H1 (cell line): ENCODE measurements at regions not wholly inside any gene's neighbourhood (a gene's known extent, or its start where the extent isn't known, plus 50 kb on each side); places are given as distances from the start of the nearest gene placed in this dataset.

ENCODE experiments used
- CTCF ChIA-PET: fragments of 300-600 bp; sonication (Branson Sonifier 250); formaldehyde crosslinking; loops from one replicate; lab custom pipeline; 2021; ENCODE audit not compliant: partially characterized antibody; lab: Charles Lee
- POLR2A ChIA-PET: fragments of 300-600 bp; sonication (Branson Sonifier 250); formaldehyde crosslinking; loops from one replicate; lab custom pipeline; 2021; ENCODE audit warnings: inconsistent platforms; ENCODE audit not compliant: partially characterized antibody; lab: Charles Lee
- DNase-seq, 2 experiments: peaks; one replicate each; pipeline versions ENCODE4 v3.0.0 to v3.0.0-alpha.2; 2010 to 2022; ENCODE audit warnings: low spot score in 2 of 2, low read depth in 1 of 2, mixed read lengths in 1 of 2
- FAIRE-seq: peaks from 2 replicates; lab custom pipeline; 2011; peaks lifted over from hg19 to GRCh38; lab: Jason Lieb, UNC
- H2AFZ ChIP-seq: 2 replicates; pipeline ENCODE4 v1.8.1; 2012; ENCODE audit warnings: low read length, inconsistent platforms
- H2AK5ac ChIP-seq: 2 replicates; pipeline ENCODE4 v1.6.1; 2013; ENCODE audit warnings: low read depth, low read length
- H2BK120ac ChIP-seq: replicated peaks from 2 replicates; pipeline ENCODE3; 2013; ENCODE audit warnings: low read depth, low read length, inconsistent platforms
- H2BK12ac ChIP-seq: 2 replicates; pipeline ENCODE4 v1.6.1; 2013; ENCODE audit warnings: low read depth, low read length
- H2BK15ac ChIP-seq: 2 replicates; pipeline ENCODE4 v1.6.1; 2013; ENCODE audit warnings: low read length
- H2BK20ac ChIP-seq: 2 replicates; pipeline ENCODE4 v1.6.1; 2013; ENCODE audit warnings: low read length
- H2BK5ac ChIP-seq: 2 replicates; pipeline ENCODE4 v1.6.1; 2013; ENCODE audit warnings: low read depth, low read length
- H3K14ac ChIP-seq: 2 replicates; pipeline ENCODE4 v1.6.1; 2013; ENCODE audit warnings: inconsistent platforms; ENCODE audit not compliant: insufficient read length
- H3K18ac ChIP-seq: 2 replicates; pipeline ENCODE4 v1.6.1; 2013; ENCODE audit warnings: low read length; ENCODE audit errors: extremely low read depth
- H3K23ac ChIP-seq: 2 replicates; pipeline ENCODE4 v1.6.1; 2013; ENCODE audit warnings: inconsistent platforms; ENCODE audit not compliant: insufficient read length
- H3K23me2 ChIP-seq: 2 replicates; pipeline ENCODE4 v1.6.1; 2013; ENCODE audit warnings: low read depth, low read length
- H3K27ac ChIP-seq: 2 replicates; pipeline ENCODE4 v1.6.1; 2011; ENCODE audit warnings: low read depth, low read length, inconsistent platforms
- H3K27me3 ChIP-seq, 4 experiments: replicated peaks in 1 of 4; 1 replicate in 1 of 4; 2 replicates in 3 of 4; pipeline versions ENCODE4 v1.6.1 to v1.8.1; 2011 to 2013; ENCODE audit warnings: low read length in 3 of 4, mild to moderate bottlenecking in 3 of 4, inconsistent platforms in 2 of 4, mixed read lengths in 2 of 4, moderate library complexity in 1 of 4; ENCODE audit not compliant: control insufficient read depth in 3 of 4, insufficient read depth in 3 of 4; ENCODE audit errors: extremely low read depth in 1 of 4
- H3K36me3 ChIP-seq, 4 experiments: 2 replicates each; pipeline versions ENCODE4 v1.6.1 to v1.8.1; 2011 to 2013; ENCODE audit warnings: mild to moderate bottlenecking in 4 of 4, low read length in 3 of 4, moderate library complexity in 2 of 4, control low read depth in 1 of 4, inconsistent platforms in 1 of 4; ENCODE audit not compliant: insufficient read depth in 4 of 4, control insufficient read depth in 2 of 4
- H3K4ac ChIP-seq: replicated peaks from 2 replicates; pipeline ENCODE3; 2013; ENCODE audit warnings: low read length, low read depth, mixed read lengths, inconsistent platforms; ENCODE audit not compliant: insufficient read length
- H3K4me1 ChIP-seq, 4 experiments: replicated peaks in 1 of 4; 1 replicate in 1 of 4; 2 replicates in 3 of 4; pipeline versions ENCODE4 v1.6.1 to v1.8.1; 2011 to 2013; ENCODE audit warnings: low read length in 3 of 4, inconsistent platforms in 2 of 4, mixed read lengths in 1 of 4; ENCODE audit not compliant: insufficient read depth in 4 of 4, control insufficient read depth in 3 of 4
- H3K4me2 ChIP-seq, 2 experiments: 2 replicates each; pipeline versions ENCODE4 v1.6.1 to v1.8.1; 2011 to 2013; ENCODE audit warnings: low read depth in 2 of 2, low read length in 2 of 2, control low read depth in 1 of 2, inconsistent platforms in 1 of 2, mild to moderate bottlenecking in 1 of 2; ENCODE audit not compliant: insufficient read depth in 1 of 2
- H3K4me3 ChIP-seq, 4 experiments: fragments of 200-600, 300-600 bp in 1 of 4; sonication (generic), shearing (Covaris generic), sonication (Bioruptor Twin) in 1 of 4; 2 replicates each; pipeline versions ENCODE4 v1.5.1 to v1.8.1; 2011 to 2016; ENCODE audit warnings: low read length in 4 of 4, low read depth in 3 of 4, control low read depth in 2 of 4, inconsistent platforms in 2 of 4, mild to moderate bottlenecking in 2 of 4, mixed read lengths in 1 of 4, moderate library complexity in 1 of 4; ENCODE audit not compliant: insufficient read depth in 2 of 4; ENCODE audit errors: extremely low read depth in 1 of 4
- H3K56ac ChIP-seq: replicated peaks from 2 replicates; pipeline ENCODE3; 2013; ENCODE audit warnings: low read depth, mild to moderate bottlenecking, mixed read lengths, low read length, inconsistent platforms; ENCODE audit not compliant: insufficient read length
- H3K79me1 ChIP-seq: 2 replicates; pipeline ENCODE4 v1.6.1; 2013; ENCODE audit warnings: low read depth, low read length, control low read depth
- H3K79me2 ChIP-seq, 2 experiments: 2 replicates each; pipeline versions ENCODE4 v1.6.1 to v1.8.1; 2012 to 2013; ENCODE audit warnings: low read length in 2 of 2, mild to moderate bottlenecking in 2 of 2, inconsistent platforms in 1 of 2; ENCODE audit not compliant: insufficient read depth in 2 of 2, control insufficient read depth in 1 of 2
- H3K9ac ChIP-seq, 4 experiments: replicated peaks in 1 of 4; 1 replicate in 1 of 4; 2 replicates in 3 of 4; pipeline versions ENCODE4 v1.6.1 to v1.8.1; 2011 to 2013; ENCODE audit warnings: low read depth in 3 of 4, low read length in 3 of 4, control low read depth in 2 of 4, mild to moderate bottlenecking in 2 of 4, moderate library complexity in 2 of 4, inconsistent platforms in 1 of 4; ENCODE audit errors: extremely low read depth in 1 of 4
- H3K9me3 ChIP-seq, 2 experiments: 2 replicates each; pipeline versions ENCODE4 v1.6.1 to v1.8.1; 2012 to 2013; ENCODE audit warnings: mild to moderate bottlenecking in 2 of 2, moderate library complexity in 2 of 2, control low read depth in 1 of 2, inconsistent platforms in 1 of 2, low read depth in 1 of 2, low read length in 1 of 2, mixed read lengths in 1 of 2; ENCODE audit not compliant: insufficient read depth in 2 of 2
- H4K20me1 ChIP-seq, 2 experiments: replicated peaks in 1 of 2; 2 replicates each; pipeline versions ENCODE3 to v1.8.1; 2011 to 2013; ENCODE audit warnings: inconsistent platforms in 2 of 2, low read length in 2 of 2, mild to moderate bottlenecking in 1 of 2; ENCODE audit not compliant: insufficient read depth in 2 of 2, control insufficient read depth in 1 of 2
- H4K5ac ChIP-seq: 2 replicates; pipeline ENCODE4 v1.6.1; 2013; ENCODE audit warnings: low read length, low read depth, mixed read lengths, inconsistent platforms; ENCODE audit not compliant: insufficient read length
- H4K8ac ChIP-seq: 2 replicates; pipeline ENCODE4 v1.8.0; 2013; ENCODE audit warnings: mild to moderate bottlenecking, moderate library complexity, low read length, inconsistent platforms; ENCODE audit not compliant: insufficient read depth; ENCODE audit errors: extremely low read depth
- H4K91ac ChIP-seq: replicated peaks from 2 replicates; pipeline ENCODE3; 2013; ENCODE audit warnings: low read length, mixed read lengths, inconsistent platforms; ENCODE audit not compliant: insufficient read length
- RAD21 ChIP-seq, 2 experiments: IDR thresholded peaks in 1 of 2; conservative IDR thresholded peaks in 1 of 2; 2 replicates each; pipeline ENCODE4 v1.6.1; 2011; ENCODE audit warnings: low read depth in 2 of 2, low read length in 2 of 2, improper control_type of control experiment in 1 of 2, inconsistent platforms in 1 of 2, mild to moderate bottlenecking in 1 of 2, moderate library complexity in 1 of 2
- WGBS, 2 experiments: shearing (Covaris generic) in 1 of 2; methylation state at CpG; one replicate each; pipeline versions ENCODE4 v1.1.6 to v1.1.7; 2013 to 2015; ENCODE audit warnings: low lambda C conversion rate in 2 of 2, mixed read lengths in 2 of 2, inconsistent platforms in 1 of 2, low coverage in 1 of 2, missing lambda C conversion rate in 1 of 2; ENCODE audit not compliant: insufficient replicate concordance in 2 of 2, insufficient coverage in 1 of 2, insufficient read length in 1 of 2; ENCODE audit errors: extremely low coverage in 1 of 2, missing lambda C conversion rate in 1 of 2; 5-methylcytosine and 5-hydroxymethylcytosine counted together
- TF ChIP-seq, protein P1 (sequence below): IDR thresholded peaks from 2 replicates; pipeline ENCODE4 v1.6.1; 2011; ENCODE audit warnings: low read depth, mild to moderate bottlenecking, low read length; ENCODE audit not compliant: insufficient read depth

GRCh38 chr5:162837155-162837554, 600.2 kb upstream of the CCNG1 start:
- Histone ChIP-seq H3K27me3 (no peaks in the 10 kb centered on the region), H2AK5ac (no peak overlapping the region), H3K79me2 (no peaks in the 10 kb centered on the region), H4K20me1 (no peaks in the 10 kb centered on the region), H3K14ac (no peak overlapping the region), H3K18ac (no peak overlapping the region), H3K36me3 (no peaks in the 10 kb centered on the region), H2BK12ac (no peak overlapping the region), H2BK5ac (no peak overlapping the region), H2AFZ (no peak overlapping the region), H4K91ac (no peak overlapping the region), H3K4me2 (no peak overlapping the region), H3K4ac (no peak overlapping the region), H3K79me1 (no peaks in the 10 kb centered on the region), H4K8ac (no peak overlapping the region), H3K4me3 (no peak overlapping the region), H2BK120ac (no peak overlapping the region), H3K9ac (no peak overlapping the region), H3K27ac (no peak overlapping the region), H2BK15ac (no peak overlapping the region), H2BK20ac (no peak overlapping the region), H3K56ac (no peak overlapping the region), H3K4me1 (no peaks in the 10 kb centered on the region), H3K9me3 (no peaks in the 10 kb centered on the region; a peak in 1 of 4 replicates), H3K23ac (no peak overlapping the region), H3K23me2 (no peaks in the 10 kb centered on the region), H4K5ac (no peak overlapping the region)
- ChIA-PET CTCF (interaction anchor here (1.3 kb wide), 1 partner anchor 12 kb away, joined by 3 read pairs; no protein-coding TSS in a partner anchor), POLR2A (no interaction called here)
- WGBS, 2 experiments = 88% methylated on average over 1 of the region's 1 CpG; no CpG with 5 or more reads in 1 of the 2 experiments
- TF ChIP-seq RAD21 (IDR thresholded peaks at IDR 0.05 in 1 of 2, conservative IDR thresholded peaks at IDR 0.05 in 1 of 2; ENCODE audit: low read depth in 2 of 2, low read length in 2 of 2) = 0 out of 4 replicates have a peak, but pooled peaks of 1 of the 2 experiments have one; percentile 1
- TF ChIP-seq, protein P1, sequence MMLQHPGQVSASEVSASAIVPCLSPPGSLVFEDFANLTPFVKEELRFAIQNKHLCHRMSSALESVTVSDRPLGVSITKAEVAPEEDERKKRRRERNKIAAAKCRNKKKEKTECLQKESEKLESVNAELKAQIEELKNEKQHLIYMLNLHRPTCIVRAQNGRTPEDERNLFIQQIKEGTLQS = no peak
- FAIRE-seq = no peak
- no peak for DNase-seq
